Psoas muscle (tissue), 7 donors: ENCODE measurements at regions not wholly inside any gene's neighbourhood (a gene's known extent, or its start where the extent isn't known, plus 50 kb on each side); places are given as distances from the start of the nearest gene placed in this dataset.

ENCODE experiments used
- ATAC-seq, 4 donors: fragments of 200-7000 bp; cut with Tn5 transposase; one replicate each; pipeline ENCODE4 v1.9.1; 2020; ENCODE audit warnings: moderate library complexity in 3 of 4, mild to moderate bottlenecking in 2 of 4
- DNase-seq, 2 donors: peaks; one replicate each; pipeline ENCODE4 v3.0.0-alpha.2; 2020
- H3K27ac ChIP-seq: fragments of 200-600 bp; one replicate; pipeline ENCODE4 v1.8.0; 2022
- H3K27me3 ChIP-seq, 3 donors: fragments of 200-600 bp in 1 of 3; one replicate each; pipeline versions ENCODE4 v1.6.1 to v1.8.0; 2013 to 2022; ENCODE audit warnings: low read length in 2 of 3, mild to moderate bottlenecking in 2 of 3, moderate library complexity in 1 of 3; ENCODE audit not compliant: insufficient read depth in 3 of 3
- H3K36me3 ChIP-seq, 2 donors: fragments of 200-600 bp in 1 of 2; one replicate each; pipeline versions ENCODE4 v1.6.1 to v1.8.0; 2013 to 2022; ENCODE audit warnings: low read depth in 1 of 2, mild to moderate bottlenecking in 1 of 2, moderate library complexity in 1 of 2; ENCODE audit not compliant: insufficient read depth in 1 of 2
- H3K4me1 ChIP-seq: fragments of 200-600 bp; one replicate; pipeline ENCODE4 v1.8.0; 2022
- H3K4me3 ChIP-seq: fragments of 200-600 bp; one replicate; pipeline ENCODE4 v1.8.0; 2022; ENCODE audit warnings: mild to moderate bottlenecking
- H3K9me3 ChIP-seq: fragments of 200-600 bp; one replicate; pipeline ENCODE4 v1.8.0; 2022
- CTCF ChIP-seq: fragments of 200-600 bp; IDR thresholded peaks from one replicate; pipeline ENCODE4 v1.8.0; 2022; ENCODE audit warnings: antibody characterized with exemption
- WGBS, 3 donors: extraction: QIAGEN DNeasy Blood & Tissue Kit; methylation state at CpG; one replicate each; pipeline versions ENCODE4 v1.1.6 to v1.1.7; 2013; 5-methylcytosine and 5-hydroxymethylcytosine counted together
- intact Hi-C, 2 donors: fragments of 100-400 bp; cut with DNase I; formaldehyde crosslinking; loops; one replicate each; pipeline versions ENCODE4 v1.11.0 to v1.14.2; 2022
- donor health status: healthy with polysubstance abuse.
- donor health status: DM: no; HTN: no; CAD: no; lungs with moderate emphysema.
- donor health status: Bipolar disorder and iron deficiency.
- donor health status: healthy.
- donor health status: DM: yes; HTN: yes; CAD: no.
- donor health status: DM: no; HTN: no; CAD: no.
- donor health status: DM: yes; HTN: yes; CAD: no.

- WGBS, 3 donors, result 0 to 1% (median 1%) methylated on average over 29 to 36 of the region's 36 CpGs
- DNase-seq (peak; percentile 27 to 67), ATAC-seq (peak in 2 of 4 donors; percentile 30)
- peaks cover 0 to 51% (median 2%) of the 10 kb centered on the region in 3 donors for H3K27me3 ChIP-seq
- H3K9me3 ChIP-seq, result no peaks in the 10 kb centered on the region
- H3K4me1 ChIP-seq, result no peaks in the 10 kb centered on the region
- no peak overlapping the region for H3K4me3 ChIP-seq
- TF ChIP-seq CTCF, result no peak
- no peaks in the 10 kb centered on the region for H3K36me3 ChIP-seq
- no peak overlapping the region for H3K27ac ChIP-seq
- intact Hi-C loops, result no loop called here
These were observed 102.5 kb downstream of the MRM1 start for GRCh38 chr17:36703860-36704266.

GRCh38 chr17:36705283-36705795 lies 104.0 kb downstream of the MRM1 start:
- Histone ChIP-seq H3K27ac (no peak overlapping the region), H3K4me1 (no peaks in the 10 kb centered on the region), H3K9me3 (no peaks in the 10 kb centered on the region), H3K36me3 (no peaks in the 10 kb centered on the region), H3K27me3 (peaks cover 0 to 48% (median 2%) of the 10 kb centered on the region in 3 donors), H3K4me3 (no peak overlapping the region)
- 67 to 75% (median 72%) methylated on average over 8 to 9 of the region's 9 CpGs for WGBS, 3 donors
- no peak for DNase-seq
- no peak for ATAC-seq
- intact Hi-C loops, result loop anchor here in 1 of 2 donors (5.0 kb wide), 1 partner anchor 93 kb away; no protein-coding TSS in a partner anchor
- no peak for TF ChIP-seq CTCF

GRCh38 chr17:36705874-36706731 lies 104.7 kb downstream of the MRM1 start:
- Histone ChIP-seq H3K9me3 (no peaks in the 10 kb centered on the region), H3K4me3 (no peak overlapping the region), H3K27ac (no peak overlapping the region), H3K4me1 (no peaks in the 10 kb centered on the region), H3K27me3 (peaks cover 0 to 42% (median 2%) of the 10 kb centered on the region in 3 donors), H3K36me3 (no peaks in the 10 kb centered on the region)
- intact Hi-C loops, result loop anchor here in 1 of 2 donors (5.0 kb wide), 1 partner anchor 94 kb away; no protein-coding TSS in a partner anchor
- peak; percentile 53 for TF ChIP-seq CTCF
- WGBS, 3 donors, result 50 to 52% (median 51%) methylated on average over 15 of the region's 15 CpGs
- DNase-seq (peak in 1 of 2 donors; percentile 30), ATAC-seq (peak; percentile 46 to 67 (median 59))

- Histone ChIP-seq H3K27me3 (peaks cover 0 to 28% (median 0%) of the 10 kb centered on the region in 3 donors), H3K9me3 (no peaks in the 10 kb centered on the region), H3K4me1 (no peaks in the 10 kb centered on the region), H3K27ac (no peak overlapping the region), H3K36me3 (no peaks in the 10 kb centered on the region), H3K4me3 (no peak overlapping the region)
- no peak for TF ChIP-seq CTCF
- WGBS, 3 donors, result 87 to 96% (median 91%) methylated on average over 3 of the region's 3 CpGs
- no peak for ATAC-seq
- intact Hi-C loops, result loop anchor here in 1 of 2 donors (5.0 kb wide), 1 partner anchor 96 kb away; no protein-coding TSS in a partner anchor
- no peak for DNase-seq
These were observed 106.5 kb downstream of the MRM1 start for GRCh38 chr17:36707904-36708303.
